HG03521 (cell line): ENCODE measurements at regions not wholly inside any gene's neighbourhood (a gene's known extent, or its start where the extent isn't known, plus 50 kb on each side); places are given as distances from the start of the nearest gene placed in this dataset.

Source experiments
- ATAC-seq: cut with Tn5 transposase; IDR thresholded peaks from one replicate; pipeline ENCODE4 v1.9.1; 2021; ENCODE audit warnings: mild to moderate bottlenecking, moderate library complexity; ENCODE audit not compliant: unreplicated experiment

DNA sequence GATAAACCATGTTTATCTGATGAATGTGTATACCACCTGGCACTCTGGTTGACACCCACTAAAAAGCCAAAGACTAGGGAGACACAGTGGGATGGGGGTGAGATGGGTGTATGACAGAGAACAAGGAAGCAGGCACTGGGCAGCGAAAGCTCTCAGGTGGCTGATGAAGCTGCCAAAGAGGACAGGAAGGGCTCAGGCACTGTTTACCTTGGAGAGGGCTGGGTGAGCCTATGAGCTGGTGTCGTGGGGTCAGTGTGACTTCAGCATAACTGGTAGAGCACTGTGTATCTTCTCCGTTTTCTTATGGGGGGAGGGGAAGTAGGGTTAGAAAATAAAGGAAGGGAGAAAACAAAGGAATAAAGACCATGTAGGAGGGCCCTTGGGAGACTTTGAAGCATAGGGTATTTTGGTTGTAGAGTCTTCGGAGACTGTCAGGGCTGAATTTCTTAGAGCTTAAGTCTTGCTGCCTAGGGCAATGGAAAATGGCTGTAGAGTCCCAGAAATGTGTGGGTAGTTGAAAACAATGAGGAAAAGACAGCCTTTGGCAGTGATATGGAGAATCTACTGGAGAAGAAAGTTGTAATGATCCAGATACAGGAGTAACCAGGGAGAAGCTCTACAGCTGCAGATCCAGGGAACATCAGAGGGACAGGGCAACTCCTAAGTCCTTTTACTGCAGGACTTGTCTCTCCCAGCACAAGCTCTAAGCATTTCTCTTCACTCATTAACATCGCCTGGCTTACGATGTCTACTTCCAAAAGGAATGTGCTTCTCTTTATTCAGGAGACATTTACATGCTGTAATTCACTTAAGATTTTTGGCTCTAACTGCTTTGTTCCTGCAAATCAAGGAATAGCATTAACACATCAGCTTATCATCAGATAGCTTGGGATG lies 120.0 kb downstream of the AQP4 start:
- no peak for ATAC-seq

DNA sequence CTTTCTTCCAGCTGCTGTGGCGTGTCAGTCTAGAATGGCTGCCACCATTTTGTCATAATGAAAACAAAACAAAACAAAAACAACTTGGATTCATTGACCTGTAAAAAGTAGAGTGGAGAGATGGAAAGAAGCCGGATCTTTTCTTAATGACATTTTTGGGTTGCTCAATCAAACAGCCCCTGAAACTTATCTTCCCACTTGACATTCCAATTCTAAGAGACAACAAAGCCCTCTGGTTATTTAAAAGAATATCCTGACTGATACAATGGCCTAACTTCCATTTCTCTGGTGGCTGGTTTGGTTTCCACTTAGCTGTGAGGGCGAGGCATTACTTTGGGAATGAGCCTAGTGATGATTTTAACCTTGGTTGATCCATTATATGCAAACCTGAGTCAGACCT lies 123.7 kb downstream of the AQP4 start:
- ATAC-seq, result no peak

DNA sequence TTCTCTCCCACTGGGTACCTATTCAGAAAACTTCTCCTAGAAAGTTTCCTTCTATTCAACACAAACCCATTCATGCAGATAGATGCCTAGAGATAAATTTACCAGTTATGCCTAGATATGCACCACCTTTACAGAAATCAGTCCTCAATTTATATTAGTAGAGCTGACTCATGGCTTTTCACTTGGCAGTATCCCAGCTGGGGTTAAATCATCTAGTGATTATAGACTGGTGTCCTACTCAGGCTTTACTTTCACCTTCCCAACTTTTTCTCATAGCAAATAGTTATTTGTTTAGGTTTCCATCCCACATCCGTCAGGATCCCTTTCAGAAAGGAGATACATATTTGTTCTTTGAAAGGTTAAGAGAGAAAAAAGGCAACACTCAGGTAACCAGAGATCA lies 124.5 kb downstream of the AQP4 start:
- no peak for ATAC-seq

DNA sequence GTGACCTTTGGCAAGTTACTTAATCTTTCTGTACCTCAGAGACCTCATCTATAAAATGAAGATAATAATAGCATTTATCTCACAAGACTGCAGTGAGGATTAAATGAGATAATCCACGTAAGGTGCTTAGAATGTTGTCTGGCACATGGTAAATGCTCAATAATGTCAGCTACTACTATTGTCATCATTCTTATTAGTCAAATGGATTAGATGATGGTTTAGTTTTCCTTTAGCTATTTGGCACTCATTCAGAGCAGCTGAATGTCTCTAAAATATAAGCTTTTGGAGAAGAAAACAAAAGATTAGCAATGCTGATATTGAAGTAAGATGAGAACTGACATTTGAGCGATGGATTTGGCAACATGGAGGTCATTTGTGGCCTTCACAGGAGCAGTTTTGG lies 125.1 kb downstream of the AQP4 start:
- no peak for ATAC-seq

DNA sequence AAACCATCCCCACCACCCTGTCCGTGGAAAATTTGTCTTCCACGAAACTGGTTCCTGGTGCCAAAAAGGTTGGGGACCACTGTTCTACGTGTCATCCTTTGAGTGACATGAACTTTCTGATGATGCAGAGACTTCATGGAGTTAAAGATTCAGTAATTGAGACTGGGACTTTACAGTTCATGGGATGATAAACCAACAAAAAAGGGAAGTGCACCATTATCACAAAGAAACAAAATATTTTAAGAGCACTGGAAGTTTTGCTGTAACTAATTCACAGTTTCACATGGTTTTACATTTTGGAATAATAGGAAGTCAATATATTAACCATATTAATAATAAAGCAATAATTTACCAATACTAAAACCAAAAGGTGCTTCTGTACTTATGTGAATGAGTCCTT lies 126.8 kb downstream of the AQP4 start:
- ATAC-seq, result no peak

DNA sequence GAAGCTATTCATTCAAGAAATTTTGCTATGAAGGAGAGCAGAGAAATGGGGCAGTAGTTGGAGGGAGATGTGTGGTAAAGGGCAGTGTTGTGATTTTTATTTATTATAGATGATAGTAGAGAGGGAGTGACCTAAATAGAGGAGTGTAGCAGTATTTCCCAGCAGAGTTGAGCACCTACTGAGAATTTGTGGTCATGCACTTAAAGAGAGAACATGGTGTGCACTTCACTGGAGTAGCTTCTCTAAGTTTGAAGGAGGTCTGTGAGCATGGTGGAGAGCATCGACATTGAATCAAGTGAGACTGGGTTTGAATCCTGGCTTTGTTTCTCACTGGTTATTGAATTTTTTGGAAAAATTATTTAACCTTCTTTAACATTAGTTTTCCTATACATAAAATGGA lies 129.2 kb downstream of the AQP4 start:
- no peak for ATAC-seq

DNA sequence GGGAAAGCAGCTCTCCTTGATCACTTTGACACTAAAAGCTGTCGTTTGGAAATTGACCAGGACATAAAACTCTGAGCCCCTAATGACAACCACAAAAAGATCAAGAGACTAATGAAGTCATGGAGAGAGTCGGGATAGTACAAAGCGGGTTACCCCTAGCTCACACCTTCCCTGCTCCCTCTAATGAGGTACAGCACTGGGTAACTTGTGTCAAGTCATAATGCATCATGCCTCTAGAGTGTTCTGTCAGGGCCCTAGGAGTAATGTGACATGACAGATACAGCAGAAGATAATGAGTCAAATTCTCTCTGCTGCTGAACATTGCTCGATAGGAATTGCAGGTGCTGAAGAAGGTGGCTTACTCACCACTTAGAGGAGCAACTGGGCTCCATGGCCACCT lies 130.7 kb downstream of the AQP4 start:
- ATAC-seq, result no peak

DNA sequence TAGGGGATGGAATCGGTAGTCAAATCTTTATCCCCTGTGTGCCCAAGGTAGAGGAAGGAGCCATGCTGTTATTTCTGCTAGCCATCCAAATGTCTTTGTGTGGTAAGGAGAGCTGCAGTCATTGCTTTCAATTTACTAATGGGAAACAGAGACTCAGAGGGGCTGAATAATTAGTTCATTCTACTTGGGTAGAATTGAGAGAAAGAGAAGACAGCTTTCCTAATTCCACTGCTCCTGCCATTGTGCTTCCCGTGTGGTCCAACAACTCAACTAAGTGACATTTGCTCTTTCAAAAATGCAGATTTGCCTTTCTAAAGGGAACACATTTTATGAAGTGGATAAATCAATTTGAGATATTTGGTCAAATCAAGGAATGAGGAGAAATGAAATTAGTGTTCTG lies 136.1 kb downstream of the AQP4 start:
- no peak for ATAC-seq

DNA sequence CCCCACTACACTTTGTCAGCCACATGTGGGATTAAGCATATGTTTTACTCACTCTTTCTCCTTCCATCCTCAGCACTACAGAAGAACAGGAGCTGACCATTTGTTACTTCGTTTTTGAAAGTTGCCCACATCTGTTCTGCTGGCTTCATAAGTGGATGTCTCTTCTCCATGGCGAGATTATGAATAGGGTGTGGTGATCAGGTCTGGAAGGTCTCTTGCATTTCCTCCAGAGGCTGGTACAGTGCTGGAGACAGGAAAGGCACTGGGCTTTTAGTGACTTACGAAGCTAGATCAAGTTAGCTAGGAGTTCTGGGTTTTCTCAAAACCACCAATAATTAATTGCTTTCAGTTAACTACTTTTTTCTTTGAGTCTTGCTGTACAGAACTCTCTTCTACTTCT lies 136.5 kb downstream of the AQP4 start:
- no peak for ATAC-seq

DNA sequence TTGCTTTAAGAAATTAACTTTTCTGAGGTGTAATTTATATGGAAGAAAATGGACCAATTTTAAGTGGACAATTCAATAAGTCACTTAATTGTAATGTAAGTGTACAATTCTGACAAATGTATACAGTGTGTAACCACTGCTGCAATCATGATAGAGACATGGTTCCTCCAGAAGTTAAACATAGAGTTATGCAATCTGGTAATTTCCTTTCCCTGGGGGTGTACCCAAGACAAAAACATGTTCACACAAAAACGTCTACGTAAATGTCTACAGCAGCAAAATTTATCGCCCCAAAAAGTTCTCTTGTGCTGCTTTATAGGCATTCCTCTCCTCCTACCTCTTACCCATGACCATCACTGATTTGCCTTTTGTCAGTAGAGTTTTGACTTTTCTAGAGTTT lies 141.5 kb downstream of the AQP4 start:
- no peak for ATAC-seq

DNA sequence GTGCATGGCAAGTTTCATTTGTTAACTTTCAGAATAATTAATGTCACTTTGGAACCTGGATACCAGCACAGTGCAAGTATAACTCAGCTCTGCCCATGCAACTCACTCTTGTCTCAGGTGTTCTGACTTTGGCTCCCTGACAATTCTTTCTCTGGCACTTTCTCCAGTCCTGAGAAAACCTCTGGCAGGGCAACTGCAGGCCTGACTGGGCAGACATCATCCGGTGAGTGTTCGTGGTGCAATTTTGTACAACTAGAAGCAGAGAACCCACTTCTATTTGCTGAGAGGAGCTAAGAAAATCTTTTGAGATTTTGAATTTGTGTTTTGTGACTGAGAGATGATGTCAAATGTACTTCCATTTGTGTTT lies 143.0 kb downstream of the AQP4 start:
- no peak for ATAC-seq

DNA sequence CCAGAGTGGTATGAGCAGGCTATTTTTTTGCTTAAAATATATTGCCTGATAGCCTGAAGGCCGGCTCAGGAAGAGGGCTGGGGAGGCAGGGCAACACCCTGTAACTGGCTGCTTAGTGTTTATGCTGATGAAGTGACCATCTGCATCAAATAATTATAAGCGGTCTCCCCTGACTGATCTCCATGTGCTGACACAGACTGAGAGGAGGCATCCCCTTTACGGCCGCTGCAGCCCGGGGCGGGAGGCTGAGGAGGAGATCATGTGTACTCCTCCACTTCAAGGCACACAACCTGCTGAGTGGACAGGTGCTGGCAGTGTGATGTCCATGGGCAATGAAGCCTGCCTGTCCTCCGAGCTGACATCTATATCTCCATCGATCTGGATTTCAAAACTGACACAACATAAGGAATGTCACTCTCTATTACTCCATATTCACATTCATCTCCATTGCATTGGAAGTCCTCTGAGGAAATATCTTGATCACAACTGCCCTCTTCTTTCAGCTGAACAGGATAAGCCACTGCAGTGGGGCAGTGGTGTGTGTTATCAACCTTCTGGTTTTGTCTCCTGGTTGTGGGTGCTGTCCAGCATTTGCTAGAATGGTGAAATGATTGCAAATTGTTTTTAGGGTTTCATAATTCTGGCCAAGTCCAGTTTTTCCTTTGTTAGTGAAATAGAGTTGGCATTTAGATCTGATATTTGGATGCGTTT lies 143.5 kb downstream of the AQP4 start:
- no peak for ATAC-seq

DNA sequence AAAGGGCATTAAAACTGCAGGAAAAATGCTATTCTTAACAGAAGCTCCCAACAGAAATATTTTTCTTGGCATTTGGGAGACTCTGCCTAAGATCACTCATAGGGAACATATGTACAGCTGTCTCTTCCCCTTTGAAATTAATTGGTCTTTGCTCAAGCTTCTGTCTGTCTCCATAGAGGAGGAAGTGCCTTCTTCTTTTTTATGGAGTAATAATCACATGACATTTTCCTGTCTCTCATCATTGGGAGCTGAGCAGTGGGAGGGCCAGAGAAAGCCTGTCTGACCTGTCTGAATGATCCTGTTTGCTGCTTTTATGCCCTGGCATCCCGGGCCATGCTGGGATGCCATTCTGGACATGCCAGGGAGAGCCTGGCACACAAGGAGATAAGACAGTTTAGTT lies 145.6 kb downstream of the AQP4 start:
- ATAC-seq, result no peak

DNA sequence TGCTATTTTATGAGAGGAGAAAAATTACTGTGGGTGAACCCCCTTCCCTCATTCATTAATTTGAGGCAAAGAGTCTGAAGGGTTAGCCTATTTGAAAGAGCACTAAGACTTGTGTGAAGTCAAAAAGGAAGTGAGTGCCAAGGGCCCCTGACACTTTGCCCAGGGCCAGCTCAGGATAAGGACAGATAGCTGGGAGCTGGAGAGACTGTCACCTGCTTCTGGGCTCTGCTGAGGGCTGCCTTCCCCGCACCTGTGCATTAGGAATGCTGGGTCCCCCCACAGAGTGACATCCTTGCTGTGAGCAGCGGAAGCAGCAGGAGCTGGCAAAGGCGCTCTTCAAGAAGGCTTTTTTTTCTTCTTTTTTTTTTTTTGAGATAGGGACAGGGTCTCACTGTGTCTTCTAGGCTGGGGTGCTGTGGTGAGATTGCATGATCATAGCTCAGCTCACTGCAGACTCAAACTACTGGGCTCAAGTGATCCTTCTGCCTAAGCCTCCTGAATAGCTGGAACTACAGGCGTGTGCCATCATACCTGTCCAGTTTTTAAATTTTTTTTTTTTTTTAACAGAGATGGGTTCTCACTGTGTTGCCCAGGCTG lies 148.3 kb downstream of the AQP4 start:
- ATAC-seq, result no peak

DNA sequence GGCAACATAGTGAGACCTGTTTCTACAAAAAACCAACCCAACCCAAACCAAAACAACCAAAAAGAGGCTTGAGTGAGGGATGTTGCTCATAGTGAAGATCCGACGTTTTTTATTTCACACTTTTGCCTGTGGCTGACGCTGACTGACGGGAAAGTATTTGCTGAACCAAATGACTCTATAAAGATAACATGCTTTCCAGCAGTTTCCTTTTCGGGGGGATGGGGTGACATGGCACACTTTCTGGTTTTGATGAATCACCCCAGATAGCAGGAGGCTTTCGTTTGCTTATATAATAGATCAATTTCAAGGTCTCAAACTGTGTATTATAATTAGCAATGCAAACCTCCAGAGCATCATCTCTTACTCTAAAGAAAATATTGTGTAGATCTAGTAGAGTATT lies 150.8 kb downstream of the AQP4 start:
- ATAC-seq, result no peak

DNA sequence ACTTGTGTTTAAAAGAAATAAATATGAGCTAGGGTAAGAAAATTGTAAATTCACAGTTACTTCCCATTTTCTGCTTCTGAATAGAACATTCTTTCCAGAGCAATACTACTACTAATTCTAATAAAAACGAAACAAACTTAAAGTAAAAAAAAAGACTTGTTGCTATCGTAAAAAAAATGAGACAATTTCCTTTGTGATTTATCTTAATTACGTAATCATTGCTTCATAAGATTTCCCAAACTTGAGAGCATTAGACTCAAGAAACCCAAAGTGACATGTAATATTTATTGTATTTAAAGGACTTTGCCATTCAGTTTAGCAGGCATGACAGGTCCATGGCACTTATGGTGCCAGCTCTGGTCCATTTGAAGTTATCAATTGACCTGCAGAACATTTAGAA lies 153.8 kb downstream of the AQP4 start:
- ATAC-seq, result no peak

DNA sequence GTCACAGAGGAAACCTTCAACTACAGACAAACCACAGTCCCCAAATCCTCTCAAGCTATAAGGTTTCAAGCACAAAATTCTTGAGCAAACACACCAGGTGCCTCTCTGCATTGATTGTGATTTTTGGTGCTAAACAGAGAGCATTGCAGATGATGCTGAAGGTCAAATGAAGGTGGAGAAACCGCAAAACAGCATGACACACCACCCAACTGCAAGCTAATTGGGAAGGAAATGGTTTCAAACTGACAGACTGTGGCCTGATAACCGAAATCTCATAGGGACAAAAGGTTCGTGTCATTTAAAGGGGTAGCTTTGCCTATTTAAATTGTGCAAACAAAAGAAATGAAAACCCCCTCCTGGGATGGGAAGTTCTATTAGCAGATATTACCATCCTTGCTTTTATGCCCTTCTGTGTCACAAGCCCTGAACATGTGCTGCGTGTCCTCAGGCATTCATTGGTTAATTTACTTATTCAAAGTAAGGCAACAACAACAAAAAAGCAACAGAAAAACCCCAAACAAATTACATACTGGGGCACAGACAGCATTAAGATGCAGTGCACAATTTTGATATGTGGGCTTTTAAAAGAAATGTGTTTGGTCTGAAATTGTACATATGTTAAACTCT lies 154.9 kb downstream of the AQP4 start:
- ATAC-seq, result peak; percentile 65

DNA sequence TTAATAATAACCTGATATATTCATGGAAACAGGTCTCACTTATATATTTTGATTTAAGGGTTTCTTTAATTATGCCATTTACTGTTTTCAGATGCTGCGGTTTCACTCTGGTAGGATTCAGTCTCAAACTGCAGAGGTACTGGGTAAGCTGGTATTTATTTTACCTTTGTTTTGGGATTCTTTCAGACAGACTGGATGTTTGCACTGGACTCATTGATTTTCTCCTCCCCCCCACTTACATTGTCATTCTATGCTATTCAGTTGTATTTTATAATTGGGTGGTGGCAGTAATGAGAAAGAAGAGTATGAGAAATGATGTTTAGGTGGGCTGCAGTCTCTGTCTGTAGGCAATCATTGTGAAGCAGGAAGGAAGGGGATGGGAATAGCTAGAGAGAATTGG lies 155.6 kb downstream of the AQP4 start:
- no peak for ATAC-seq

DNA sequence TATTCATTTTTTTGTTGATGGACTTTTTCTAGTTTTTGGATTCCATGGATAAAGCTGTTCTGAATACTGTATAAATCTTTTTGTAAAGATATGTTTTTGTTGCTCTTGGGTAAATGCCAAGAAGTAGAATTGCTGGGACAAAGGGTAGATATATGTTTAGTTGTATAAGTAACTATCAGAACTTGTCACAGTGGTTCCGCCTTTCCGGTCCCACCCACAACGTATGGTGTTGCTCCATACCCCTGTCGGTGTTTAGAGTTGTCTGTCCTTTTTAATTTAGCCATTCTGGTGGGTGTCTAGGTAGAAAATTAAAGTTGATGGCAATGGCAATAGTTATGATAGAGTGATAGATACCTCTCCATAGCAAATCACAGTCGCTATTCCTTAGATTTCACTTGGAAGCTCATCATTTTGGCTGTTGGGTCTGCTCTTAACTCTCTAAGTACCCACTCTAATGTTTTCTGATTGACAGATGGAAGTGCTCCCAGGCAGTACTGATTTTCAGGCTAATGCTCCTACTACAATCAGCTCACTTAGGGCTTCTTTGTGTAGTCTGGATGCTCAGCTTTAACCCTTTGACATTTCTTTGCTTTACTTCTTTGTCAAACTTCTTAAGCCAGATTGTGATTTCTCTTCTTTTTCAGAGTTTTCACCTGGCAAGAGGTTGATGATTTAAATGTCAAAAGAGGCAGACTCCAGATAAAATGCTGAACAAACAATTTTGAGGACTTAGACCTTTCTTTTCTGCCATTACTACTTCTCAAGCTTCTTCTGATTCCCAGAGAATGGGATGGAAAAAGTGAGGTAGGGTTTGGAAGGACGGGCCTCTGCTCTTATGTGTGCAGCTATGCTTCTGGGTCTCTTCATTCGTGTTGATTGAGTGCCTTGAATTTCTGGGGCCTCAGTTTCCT lies 156.4 kb downstream of the AQP4 start:
- no peak for ATAC-seq

DNA sequence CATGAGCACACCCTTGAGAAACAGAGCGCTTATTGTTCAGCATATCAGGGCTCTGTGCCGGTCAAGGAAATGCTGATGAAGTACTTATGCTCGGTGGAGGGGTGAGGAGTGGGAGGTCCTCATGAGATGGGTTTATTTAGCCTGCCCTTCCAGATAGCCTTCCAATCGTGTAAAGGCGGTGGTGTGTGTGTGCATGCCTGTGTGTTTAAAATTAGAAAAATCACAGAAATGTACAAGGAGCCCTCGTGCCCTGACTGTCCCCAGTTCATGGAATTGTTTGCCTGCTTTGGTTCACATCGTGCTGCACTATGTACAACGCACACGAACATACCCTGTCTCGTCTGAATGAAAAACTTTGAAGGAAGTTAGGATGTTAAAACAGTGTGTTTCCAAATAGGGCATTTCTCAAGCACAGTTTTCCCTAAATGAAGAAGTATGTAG lies 158.6 kb downstream of the AQP4 start:
- no peak for ATAC-seq

DNA sequence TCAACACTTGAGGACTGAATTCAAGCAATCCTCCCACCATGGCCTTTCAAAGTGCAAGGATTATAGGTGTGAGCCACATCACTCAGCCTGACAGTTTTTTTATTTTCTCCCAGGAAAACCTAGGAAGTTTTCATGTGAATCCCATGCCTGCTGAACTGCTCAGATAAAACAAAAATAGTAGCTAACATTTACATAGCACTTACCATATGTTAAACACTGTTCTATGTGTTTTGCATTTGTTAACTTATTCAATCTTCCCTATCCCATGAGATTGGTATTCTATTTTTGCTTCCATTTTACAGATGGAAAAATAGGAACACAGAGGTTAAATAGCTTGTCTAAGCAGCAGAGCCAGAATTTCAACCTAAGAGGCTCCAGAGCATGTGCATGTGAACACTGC lies 157.4 kb upstream of the KCTD1 start:
- ATAC-seq, result no peak
